ENCODE measurements at regions not wholly inside any gene's neighbourhood (a gene's known extent, or its start where the extent isn't known, plus 50 kb on each side); places are given as distances from the start of the nearest gene placed in this dataset.

GRCh38 chr13:107512551-107512950 is 702.8 kb downstream of the LIG4 start:
- H3K9me3 Mint-ChIP-seq: no peaks in the 10 kb centered on the region
- Histone ChIP-seq H3K4ac (ENCODE audit: low read depth, low read length) (no peak overlapping the region), H3K56ac (ENCODE audit: insufficient read length, low read depth, low read length) (no peak overlapping the region), H3K27me3 (ENCODE audit: insufficient read depth, low read length) (no peaks in the 10 kb centered on the region), H4K91ac (ENCODE audit: insufficient read length, low read depth, low read length) (no peak overlapping the region), H2BK20ac (ENCODE audit: low read depth, low read length, poor library complexity, severe bottlenecking) (no peak overlapping the region), H3K18ac (ENCODE audit: insufficient read length, low read depth, low read length) (no peak overlapping the region), H2BK120ac (ENCODE audit: low read depth, low read length, poor library complexity, severe bottlenecking) (no peak overlapping the region), H3K9me3 (ENCODE audit: control insufficient read depth, low read depth, low read length) (no peaks in the 10 kb centered on the region), H3K23ac (ENCODE audit: insufficient read length, low read depth, low read length) (no peak overlapping the region), H2AK5ac (ENCODE audit: insufficient read length, low read length) (no peak overlapping the region), H3K23me2 (ENCODE audit: insufficient read length, low read depth, low read length, poor library complexity, severe bottlenecking) (no peaks in the 10 kb centered on the region), H3K4me1 (ENCODE audit: insufficient read depth, low read length) (no peaks in the 10 kb centered on the region; the same call in 1 of the 2 replicates), H2AFZ (ENCODE audit: low read length) (no peak overlapping the region), H4K8ac (replicated peaks; ENCODE audit: insufficient read length, low read depth, low read length) (no peak overlapping the region), H4K5ac (ENCODE audit: insufficient read length, low read depth, low read length) (no peak overlapping the region), H2BK15ac (ENCODE audit: low read depth, low read length) (no peak overlapping the region), H3K79me1 (ENCODE audit: insufficient read depth, low read depth, low read length, poor library complexity, severe bottlenecking) (peaks cover 3% of the 10 kb centered on the region), H3K4me2 (ENCODE audit: insufficient read depth, insufficient read length, low read length) (no peak overlapping the region), H2BK5ac (ENCODE audit: insufficient read length, low read length) (no peak overlapping the region), H3K27ac (ENCODE audit: insufficient read length, low read depth, low read length) (no peak overlapping the region), H3K14ac (ENCODE audit: insufficient read depth, low read length) (peak overlapping the region; percentile 56; the same call in 1 of the 2 replicates), H4K20me1 (ENCODE audit: control insufficient read depth, insufficient read depth, insufficient read length) (no peaks in the 10 kb centered on the region), H3K9ac (ENCODE audit: extremely low read depth, insufficient read length, low read length) (no peak overlapping the region), H2BK12ac (ENCODE audit: insufficient read length, low read depth, low read length) (no peak overlapping the region), H3T11ph (ENCODE audit: low read length) (no peak overlapping the region), H3K79me2 (ENCODE audit: insufficient read depth, low read length) (no peaks in the 10 kb centered on the region)
- H3K4me1 Mint-ChIP-seq: peaks cover 7 to 10% of the 10 kb centered on the region in 2 experiments
- no peaks in the 10 kb centered on the region for H3K27me3 Mint-ChIP-seq (ENCODE audit: low read depth)
- no CpG with 5 or more reads among the region's 6 CpGs for WGBS (ENCODE audit: extremely low coverage, insufficient read length, low lambda C conversion rate)
- peak overlapping the region in 1 of 3 experiments; percentile 73; a peak in 1 of 7 replicates for H3K27ac Mint-ChIP-seq
- peak; percentile 38 for DNase-seq
- TF ChIP-seq, protein P1, sequence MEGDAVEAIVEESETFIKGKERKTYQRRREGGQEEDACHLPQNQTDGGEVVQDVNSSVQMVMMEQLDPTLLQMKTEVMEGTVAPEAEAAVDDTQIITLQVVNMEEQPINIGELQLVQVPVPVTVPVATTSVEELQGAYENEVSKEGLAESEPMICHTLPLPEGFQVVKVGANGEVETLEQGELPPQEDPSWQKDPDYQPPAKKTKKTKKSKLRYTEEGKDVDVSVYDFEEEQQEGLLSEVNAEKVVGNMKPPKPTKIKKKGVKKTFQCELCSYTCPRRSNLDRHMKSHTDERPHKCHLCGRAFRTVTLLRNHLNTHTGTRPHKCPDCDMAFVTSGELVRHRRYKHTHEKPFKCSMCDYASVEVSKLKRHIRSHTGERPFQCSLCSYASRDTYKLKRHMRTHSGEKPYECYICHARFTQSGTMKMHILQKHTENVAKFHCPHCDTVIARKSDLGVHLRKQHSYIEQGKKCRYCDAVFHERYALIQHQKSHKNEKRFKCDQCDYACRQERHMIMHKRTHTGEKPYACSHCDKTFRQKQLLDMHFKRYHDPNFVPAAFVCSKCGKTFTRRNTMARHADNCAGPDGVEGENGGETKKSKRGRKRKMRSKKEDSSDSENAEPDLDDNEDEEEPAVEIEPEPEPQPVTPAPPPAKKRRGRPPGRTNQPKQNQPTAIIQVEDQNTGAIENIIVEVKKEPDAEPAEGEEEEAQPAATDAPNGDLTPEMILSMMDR (conservative IDR thresholded peaks at IDR 0.05): no peak
- H3K36me3 Mint-ChIP-seq (ENCODE audit: insufficient read depth in 1 of 3, low read depth in 3 of 3): no peaks in the 10 kb centered on the region
- H3K4me3 Mint-ChIP-seq: no peak overlapping the region

Data from H9 (cell line).